ENCODE measurements at regions not wholly inside any gene's neighbourhood (a gene's known extent, or its start where the extent isn't known, plus 50 kb on each side); places are given as distances from the start of the nearest gene placed in this dataset.

DNA sequence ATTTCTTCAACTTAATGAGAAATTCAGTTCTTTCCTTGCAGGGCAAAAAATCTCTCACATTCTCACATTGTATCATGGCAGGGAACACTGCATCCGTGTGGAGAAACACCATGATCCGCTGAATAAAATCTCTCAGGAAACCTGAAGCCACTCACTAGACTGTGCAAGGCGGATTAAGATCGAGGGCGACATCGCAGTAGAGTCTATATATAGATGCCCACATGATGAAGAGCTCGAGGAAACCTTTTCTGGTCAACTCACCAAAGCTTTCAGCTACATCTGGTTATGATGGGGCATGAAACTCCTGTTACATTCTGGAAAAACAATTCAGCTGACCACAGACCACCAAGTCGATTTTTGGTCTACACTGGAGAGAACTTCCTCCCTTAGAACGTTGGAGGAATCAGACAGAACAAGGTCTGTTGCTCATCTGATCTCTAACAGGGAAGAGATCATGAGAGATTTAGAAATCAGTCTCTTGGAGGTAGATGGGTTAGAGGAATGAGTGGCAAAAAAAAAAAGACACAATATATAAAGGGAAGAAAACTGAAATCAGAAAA lies 162.9 kb upstream of the ZNF516 start:
- no peak for DNase-seq (ENCODE audit: low read depth)

GRCh38 chr18:76656925-76657827 lies 162.1 kb upstream of the ZNF516 start:
- DNase-seq (ENCODE audit: low read depth), result no peak
- H3K4me3 ChIP-seq (ENCODE audit: low read depth, low read length), result no peak overlapping the region

More for the DNA sequence above, 162.9 kb upstream of the ZNF516 start:
- H3K4me3 ChIP-seq (ENCODE audit: low read depth, low read length), result no peak overlapping the region

- DNase-seq (ENCODE audit: low read depth), result no peak
- H3K4me3 ChIP-seq (ENCODE audit: low read depth, low read length), result no peak overlapping the region
Observed at GRCh38 chr18:76654577-76654976, 159.5 kb upstream of the ZNF516 start.

- no peak for DNase-seq (ENCODE audit: low read depth)
- H3K4me3 ChIP-seq (ENCODE audit: low read depth, low read length), result no peak overlapping the region
Observed at GRCh38 chr18:76647322-76647721, 152.3 kb upstream of the ZNF516 start.

DNA sequence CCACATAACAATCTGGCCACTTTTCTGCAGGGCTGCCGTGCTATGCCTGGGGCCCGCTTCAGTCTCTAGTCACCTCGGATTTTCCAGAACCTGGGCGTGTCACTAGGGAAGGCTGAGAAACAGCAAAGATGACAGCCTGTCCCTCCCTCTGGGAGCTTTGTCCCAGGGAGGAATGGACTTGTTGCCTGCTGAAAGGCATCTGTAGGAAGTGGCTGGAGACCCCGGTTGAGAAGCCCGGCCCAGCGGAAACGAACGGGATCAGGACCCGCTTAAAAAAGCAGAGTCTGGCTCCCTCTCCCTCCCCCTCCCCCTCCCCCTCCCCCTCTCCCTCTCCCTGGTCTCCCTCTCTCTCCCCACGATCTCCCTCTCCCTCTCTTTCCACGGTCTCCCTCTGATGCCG lies 149.5 kb upstream of the ZNF516 start:
- DNase-seq (ENCODE audit: low read depth), result no peak

GRCh38 chr18:76643996-76644395 lies 149.0 kb upstream of the ZNF516 start:
- no peak overlapping the region for H3K4me3 ChIP-seq (ENCODE audit: low read depth, low read length)
- no peak for DNase-seq (ENCODE audit: low read depth)

More for the DNA sequence above, 149.5 kb upstream of the ZNF516 start:
- no peak overlapping the region for H3K4me3 ChIP-seq (ENCODE audit: low read depth, low read length)

DNA sequence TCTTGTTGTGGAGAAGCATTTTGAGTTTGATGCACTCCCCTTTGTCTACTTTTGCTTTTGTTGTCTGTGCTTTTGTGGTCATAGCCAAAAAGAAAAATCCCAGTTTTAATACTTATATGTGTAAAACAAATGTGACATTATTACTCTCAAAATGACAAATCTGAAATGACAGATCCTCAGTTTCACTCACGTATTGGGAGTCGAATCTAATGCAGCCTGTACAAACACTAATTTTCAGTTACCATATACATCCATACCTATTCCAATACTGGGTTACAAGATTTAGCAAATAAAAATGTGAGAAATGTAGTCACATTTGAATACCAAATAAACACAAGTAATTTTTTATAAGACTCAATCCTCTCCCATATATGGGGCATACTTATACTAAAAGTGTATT lies 148.2 kb upstream of the ZNF516 start:
- no peak overlapping the region for H3K4me3 ChIP-seq (ENCODE audit: low read depth, low read length)

DNA sequence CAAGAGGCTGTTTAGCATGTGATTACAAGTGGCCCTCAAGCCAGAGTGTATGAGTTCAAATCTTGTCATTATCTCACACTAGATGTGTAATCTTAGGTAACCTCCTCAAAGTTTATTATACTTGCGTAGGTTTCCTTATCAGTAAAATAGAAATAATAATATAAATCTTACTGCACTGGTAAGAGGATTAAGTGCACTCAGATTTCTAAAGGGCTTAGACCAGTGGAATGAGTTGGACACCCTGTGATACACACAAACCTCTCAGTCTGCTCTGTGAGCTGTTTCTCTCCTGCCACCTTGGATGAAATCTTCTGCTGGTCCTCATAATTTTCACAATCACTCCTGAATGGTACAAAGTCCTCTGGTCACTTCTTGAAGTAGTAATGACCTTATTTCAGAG lies 145.4 kb upstream of the ZNF516 start:
- no peak for DNase-seq (ENCODE audit: low read depth)
- H3K4me3 ChIP-seq (ENCODE audit: low read depth, low read length), result no peak overlapping the region

More for the DNA sequence above, 148.2 kb upstream of the ZNF516 start:
- no peak for DNase-seq (ENCODE audit: low read depth)

DNA sequence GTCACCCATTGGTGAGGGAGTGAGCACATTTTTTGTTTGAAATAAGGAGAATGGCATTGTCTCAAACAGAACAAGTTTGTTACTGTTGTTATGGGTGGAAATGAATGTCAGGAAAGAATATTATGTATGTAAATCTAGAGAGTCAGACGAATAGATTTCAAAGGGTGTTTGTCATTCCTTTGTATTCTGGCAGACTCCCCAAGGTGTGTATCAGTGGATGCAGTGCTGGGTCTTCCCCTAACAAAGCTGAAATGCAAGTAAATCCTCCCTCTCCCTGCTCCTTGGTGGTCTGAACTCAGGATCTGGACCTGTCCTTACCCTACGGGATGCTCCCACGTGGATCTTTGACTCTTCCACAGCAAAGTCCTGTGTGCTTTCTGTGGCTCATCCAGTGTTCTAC lies 139.5 kb upstream of the ZNF516 start:
- H3K4me3 ChIP-seq (ENCODE audit: low read depth, low read length), result no peak overlapping the region
- DNase-seq (ENCODE audit: low read depth), result no peak

GRCh38 chr18:76633588-76634269 lies 138.7 kb upstream of the ZNF516 start:
- no peak overlapping the region for H3K4me3 ChIP-seq (ENCODE audit: low read depth, low read length)
- DNase-seq (ENCODE audit: low read depth), result no peak

DNA sequence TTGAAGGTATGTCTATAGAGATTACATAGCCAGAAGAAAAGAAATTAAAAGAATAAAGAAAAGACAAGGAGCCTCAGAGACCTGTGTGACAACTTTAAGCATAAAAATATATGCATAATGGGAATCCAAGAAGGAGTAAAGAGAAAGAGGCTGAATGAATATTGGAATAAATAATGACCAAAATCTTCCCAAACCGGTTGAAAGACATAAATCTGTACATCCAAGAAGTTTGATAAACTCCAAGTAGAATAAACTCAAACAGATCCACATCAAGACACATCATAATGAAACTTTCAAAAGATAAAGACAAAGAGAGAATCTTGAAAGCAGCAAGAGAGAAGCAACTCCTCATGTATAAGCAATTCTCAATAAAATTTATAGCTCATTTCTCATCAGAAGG lies 132.4 kb upstream of the ZNF516 start:
- no peak for DNase-seq (ENCODE audit: low read depth)
- H3K4me3 ChIP-seq (ENCODE audit: low read depth, low read length), result no peak overlapping the region

- H3K4me3 ChIP-seq (ENCODE audit: low read depth, low read length), result no peak overlapping the region
- no peak for DNase-seq (ENCODE audit: low read depth)
Observed at GRCh38 chr18:76626991-76627390, 131.9 kb upstream of the ZNF516 start.

DNA sequence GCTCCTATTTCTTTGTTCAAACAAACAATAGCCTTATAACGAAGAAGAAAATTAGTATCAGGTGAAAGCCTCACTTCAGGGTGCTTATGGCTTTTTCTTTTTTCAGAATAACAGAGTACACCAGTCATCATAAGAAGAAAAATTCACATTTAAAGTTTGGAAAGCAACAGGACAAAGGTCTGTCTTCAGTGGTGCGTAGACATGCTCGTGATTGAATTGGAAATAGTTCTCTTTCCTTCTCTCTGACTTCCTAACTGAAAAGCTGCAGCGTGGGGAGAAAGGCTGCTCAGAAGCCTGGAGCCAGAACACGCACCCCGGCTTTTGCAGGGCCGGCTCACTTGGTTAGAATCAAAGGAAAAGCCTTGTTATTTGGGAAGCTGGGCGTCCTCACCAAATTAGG lies 127.6 kb upstream of the ZNF516 start:
- DNase-seq (ENCODE audit: low read depth), result no peak
- H3K4me3 ChIP-seq (ENCODE audit: low read depth, low read length), result no peak overlapping the region

GRCh38 chr18:76621782-76622495 lies 126.9 kb upstream of the ZNF516 start:
- peak overlapping the region; percentile 10 for H3K4me3 ChIP-seq (ENCODE audit: low read depth, low read length)

GRCh38 chr18:76621226-76621625 lies 126.2 kb upstream of the ZNF516 start:
- H3K4me3 ChIP-seq (ENCODE audit: low read depth, low read length), result peak overlapping the region; percentile 5

More at GRCh38 chr18:76621782-76622495, 126.9 kb upstream of the ZNF516 start:
- peak; percentile 49 for DNase-seq (ENCODE audit: low read depth)

DNA sequence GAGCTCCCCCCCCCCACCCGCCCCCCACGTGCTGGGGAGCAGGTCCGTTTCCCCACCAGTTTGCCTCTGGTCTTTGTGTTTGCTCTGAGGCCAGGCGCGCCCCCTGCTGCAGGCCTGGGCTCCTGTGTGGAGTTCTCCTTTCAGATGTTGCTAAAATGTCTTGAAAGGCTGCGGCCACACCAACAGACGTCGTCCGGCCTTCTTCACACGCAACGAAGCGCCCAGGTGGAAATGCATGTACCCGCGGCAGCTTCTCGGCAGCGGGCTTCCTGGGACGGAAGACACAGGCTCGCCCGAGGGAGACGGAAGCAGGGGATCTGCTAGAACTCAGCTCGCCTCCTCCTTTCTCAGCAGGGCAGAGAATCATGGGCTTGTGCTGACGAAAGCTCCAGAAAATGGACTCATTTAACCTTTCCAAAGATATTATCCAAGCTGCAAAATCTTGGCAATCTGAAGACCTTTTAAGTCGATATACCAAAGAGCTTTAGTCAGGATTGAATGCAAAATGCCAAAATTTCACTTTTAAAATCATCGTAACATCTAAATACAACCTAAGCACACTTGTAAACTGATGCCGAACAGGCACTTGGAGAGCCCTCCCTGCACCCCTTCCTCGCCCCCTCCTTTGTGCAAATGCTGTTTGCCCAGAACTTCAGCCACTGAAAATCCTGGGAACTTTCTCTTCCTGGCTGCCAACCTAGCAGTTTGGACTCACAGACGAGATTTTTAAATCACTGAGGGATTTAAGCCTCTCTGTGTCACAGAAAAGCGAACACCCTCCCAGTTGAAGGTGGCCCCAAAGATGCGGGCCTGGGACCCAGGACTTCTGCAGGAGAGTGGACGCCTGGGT lies 125.5 kb upstream of the ZNF516 start:
- peak; percentile 46 for DNase-seq (ENCODE audit: low read depth)
- H3K4me3 ChIP-seq (ENCODE audit: low read depth, low read length), result peak overlapping the region; percentile 30

More at GRCh38 chr18:76621226-76621625, 126.2 kb upstream of the ZNF516 start:
- no peak for DNase-seq (ENCODE audit: low read depth)

- H3K4me3 ChIP-seq (ENCODE audit: low read depth, low read length), result peak overlapping the region; percentile 34
- no peak for DNase-seq (ENCODE audit: low read depth)
Observed at GRCh38 chr18:76619621-76620315, 124.7 kb upstream of the ZNF516 start.

- peak; percentile 78 for DNase-seq (ENCODE audit: low read depth)
- H3K4me3 ChIP-seq (ENCODE audit: low read depth, low read length), result no peak overlapping the region
Observed at GRCh38 chr18:76619261-76619620, 124.2 kb upstream of the ZNF516 start.
